ENCODE measurements at regions not wholly inside any gene's neighbourhood (a gene's known extent, or its start where the extent isn't known, plus 50 kb on each side); places are given as distances from the start of the nearest gene placed in this dataset.

GRCh38 chr2:150571121-150571520, 83.7 kb upstream of the RND3 start:
- no peak for DNase-seq

- no peak for DNase-seq
Observed at GRCh38 chr2:150570712-150571111, 83.2 kb upstream of the RND3 start.

- DNase-seq: no peak
Observed at GRCh38 chr2:150569761-150570160, 82.3 kb upstream of the RND3 start.

GRCh38 chr2:150567771-150568301, 80.4 kb upstream of the RND3 start:
- DNase-seq: no peak

- no peak for DNase-seq
Observed at GRCh38 chr2:150566289-150566688, 78.8 kb upstream of the RND3 start.

- no peak for DNase-seq
Observed at GRCh38 chr2:150561076-150561475, 73.6 kb upstream of the RND3 start.

GRCh38 chr2:150557020-150557600, 69.6 kb upstream of the RND3 start:
- DNase-seq: no peak

- DNase-seq: no peak
Observed at GRCh38 chr2:150555611-150556356, 68.3 kb upstream of the RND3 start.

- no peak for DNase-seq
Observed at GRCh38 chr2:150554046-150554445, 66.6 kb upstream of the RND3 start.

- DNase-seq: no peak
Observed at GRCh38 chr2:150552041-150552820, 64.8 kb upstream of the RND3 start.

- no peak for DNase-seq
Observed at GRCh38 chr2:150549381-150549780, 61.9 kb upstream of the RND3 start.

GRCh38 chr2:150548527-150548926, 61.1 kb upstream of the RND3 start:
- no peak for DNase-seq

- no peak for DNase-seq
Observed at GRCh38 chr2:150545916-150546315, 58.4 kb upstream of the RND3 start.

- DNase-seq: no peak
Observed at GRCh38 chr2:150544731-150545130, 57.3 kb upstream of the RND3 start.

GRCh38 chr2:150542692-150543091, 55.2 kb upstream of the RND3 start:
- DNase-seq: no peak

- DNase-seq: no peak
Observed at GRCh38 chr2:150542172-150542571, 54.7 kb upstream of the RND3 start.

- no peak for DNase-seq
Observed at GRCh38 chr2:150538651-150539201, 51.3 kb upstream of the RND3 start.
